ENCODE measurements at regions not wholly inside any gene's neighbourhood (a gene's known extent, or its start where the extent isn't known, plus 50 kb on each side); places are given as distances from the start of the nearest gene placed in this dataset.
A peak's percentile ranks its signal among the peaks of the same experiment; 100 is the strongest.

- no peak for DNase-seq (ENCODE audit: low read depth)
Observed at GRCh38 chr4:31947101-31947500, 1226.9 kb downstream of the PCDH7 start.

- DNase-seq (ENCODE audit: low read depth) = no peak
Observed at GRCh38 chr4:31949045-31949444, 1228.9 kb downstream of the PCDH7 start.

- DNase-seq (ENCODE audit: low read depth) = no peak
Observed at GRCh38 chr4:31955346-31955745, 1235.2 kb downstream of the PCDH7 start.

- DNase-seq (ENCODE audit: low read depth) = no peak
Observed at GRCh38 chr4:31959972-31960371, 1239.8 kb downstream of the PCDH7 start.

- no peak for DNase-seq (ENCODE audit: low read depth)
Observed at GRCh38 chr4:31964685-31965084, 1244.5 kb downstream of the PCDH7 start.

GRCh38 chr4:31968842-31969241 lies 1248.7 kb downstream of the PCDH7 start:
- no peak for DNase-seq (ENCODE audit: low read depth)

- DNase-seq (ENCODE audit: low read depth) = peak; percentile 4
Observed at GRCh38 chr4:31974490-31975002, 1254.4 kb downstream of the PCDH7 start.

GRCh38 chr4:31979988-31980387 lies 1259.8 kb downstream of the PCDH7 start:
- DNase-seq (ENCODE audit: low read depth) = no peak

- no peak for DNase-seq (ENCODE audit: low read depth)
Observed at GRCh38 chr4:31983246-31983645, 1263.1 kb downstream of the PCDH7 start.

- no peak for DNase-seq (ENCODE audit: low read depth)
Observed at GRCh38 chr4:31983677-31984076, 1263.5 kb downstream of the PCDH7 start.

- no peak for DNase-seq (ENCODE audit: low read depth)
Observed at GRCh38 chr4:31984872-31985271, 1264.7 kb downstream of the PCDH7 start.

GRCh38 chr4:31995943-31996901 lies 1276.1 kb downstream of the PCDH7 start:
- DNase-seq (ENCODE audit: low read depth) = no peak

- peak; percentile 32 for DNase-seq (ENCODE audit: low read depth)
Observed at GRCh38 chr4:31998807-31999206, 1278.6 kb downstream of the PCDH7 start.

GRCh38 chr4:31999848-32000247 lies 1279.7 kb downstream of the PCDH7 start:
- DNase-seq (ENCODE audit: low read depth) = no peak

- DNase-seq (ENCODE audit: low read depth) = no peak
Observed at GRCh38 chr4:32000846-32001488, 1280.8 kb downstream of the PCDH7 start.

GRCh38 chr4:32002037-32002747 lies 1282.0 kb downstream of the PCDH7 start:
- DNase-seq (ENCODE audit: low read depth) = no peak

GRCh38 chr4:32003548-32003947 lies 1283.4 kb downstream of the PCDH7 start:
- no peak for DNase-seq (ENCODE audit: low read depth)

GRCh38 chr4:32010221-32010620 lies 1290.1 kb downstream of the PCDH7 start:
- DNase-seq (ENCODE audit: low read depth) = peak; percentile 25

- peak; percentile 24 for DNase-seq (ENCODE audit: low read depth)
Observed at GRCh38 chr4:32022071-32022470, 1301.9 kb downstream of the PCDH7 start.

GRCh38 chr4:32025851-32026459 lies 1305.8 kb downstream of the PCDH7 start:
- DNase-seq (ENCODE audit: low read depth) = peak; percentile 63

GRCh38 chr4:32030406-32030805 lies 1310.2 kb downstream of the PCDH7 start:
- no peak for DNase-seq (ENCODE audit: low read depth)

GRCh38 chr4:32031026-32031425 lies 1310.9 kb downstream of the PCDH7 start:
- no peak for DNase-seq (ENCODE audit: low read depth)
